ENCODE measurements at regions not wholly inside any gene's neighbourhood (a gene's known extent, or its start where the extent isn't known, plus 50 kb on each side); places are given as distances from the start of the nearest gene placed in this dataset.

- WGBS (ENCODE audit: insufficient coverage, low coverage, low lambda C conversion rate, missing lambda C conversion rate) = 61% methylated on average over 4 of the region's 4 CpGs
- no peaks in the 10 kb centered on the region for H3K4me1 ChIP-seq
These were observed 50.6 kb upstream of the CDK20 start for GRCh38 chr9:88024896-88025295.

More at GRCh38 chr9:88024896-88025295, 50.6 kb upstream of the CDK20 start:
- H3K27me3 ChIP-seq = no peaks in the 10 kb centered on the region
- intact Hi-C loops (cut with DNase I) = no loop called here
- ATAC-seq (no peak), DNase-seq (no peak)
- H3K4me3 ChIP-seq = no peak overlapping the region
- no peak overlapping the region for H3K27ac ChIP-seq
- H3K9me3 ChIP-seq = no peaks in the 10 kb centered on the region
- TF ChIP-seq, protein P1, sequence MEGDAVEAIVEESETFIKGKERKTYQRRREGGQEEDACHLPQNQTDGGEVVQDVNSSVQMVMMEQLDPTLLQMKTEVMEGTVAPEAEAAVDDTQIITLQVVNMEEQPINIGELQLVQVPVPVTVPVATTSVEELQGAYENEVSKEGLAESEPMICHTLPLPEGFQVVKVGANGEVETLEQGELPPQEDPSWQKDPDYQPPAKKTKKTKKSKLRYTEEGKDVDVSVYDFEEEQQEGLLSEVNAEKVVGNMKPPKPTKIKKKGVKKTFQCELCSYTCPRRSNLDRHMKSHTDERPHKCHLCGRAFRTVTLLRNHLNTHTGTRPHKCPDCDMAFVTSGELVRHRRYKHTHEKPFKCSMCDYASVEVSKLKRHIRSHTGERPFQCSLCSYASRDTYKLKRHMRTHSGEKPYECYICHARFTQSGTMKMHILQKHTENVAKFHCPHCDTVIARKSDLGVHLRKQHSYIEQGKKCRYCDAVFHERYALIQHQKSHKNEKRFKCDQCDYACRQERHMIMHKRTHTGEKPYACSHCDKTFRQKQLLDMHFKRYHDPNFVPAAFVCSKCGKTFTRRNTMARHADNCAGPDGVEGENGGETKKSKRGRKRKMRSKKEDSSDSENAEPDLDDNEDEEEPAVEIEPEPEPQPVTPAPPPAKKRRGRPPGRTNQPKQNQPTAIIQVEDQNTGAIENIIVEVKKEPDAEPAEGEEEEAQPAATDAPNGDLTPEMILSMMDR (IDR thresholded peaks at IDR 0.05) = no peak
- TF ChIP-seq POLR2A (IDR thresholded peaks at IDR 0.05) = no peak
- H3K36me3 ChIP-seq = no peaks in the 10 kb centered on the region

Data from right lobe of liver (tissue), 6 donors.